RWPE1 (cell line): ENCODE measurements at regions not wholly inside any gene's neighbourhood (a gene's known extent, or its start where the extent isn't known, plus 50 kb on each side); places are given as distances from the start of the nearest gene placed in this dataset.

Experiments used
- CTCF ChIA-PET: fragments of 350-600 bp; sonication (Branson Sonifier 250); formaldehyde crosslinking; extraction: SDS; loops from one replicate; lab custom pipeline; 2021; lab: Yijun Ruan, JAX
- POLR2A ChIA-PET: fragments of 400-600 bp; formaldehyde crosslinking; extraction: SDS; loops from one replicate; lab custom pipeline; 2020; ENCODE audit warnings: antibody characterized with exemption; ENCODE audit not compliant: low non-redundant PET; lab: Yijun Ruan, JAX
- DNase-seq: peaks from one replicate; pipeline ENCODE4 v3.0.0; 2012; ENCODE audit warnings: low spot score
- H3K27ac ChIP-seq: fragments of 450-650 bp; 2 replicates; pipeline ENCODE4 v1.5.1; 2017
- TF ChIP-seq, protein P1 (sequence below): fragments of 450-650 bp; conservative IDR thresholded peaks from 2 replicates; pipeline ENCODE4 v1.5.1; 2017; ENCODE audit warnings: low read depth, mild to moderate bottlenecking

DNA sequence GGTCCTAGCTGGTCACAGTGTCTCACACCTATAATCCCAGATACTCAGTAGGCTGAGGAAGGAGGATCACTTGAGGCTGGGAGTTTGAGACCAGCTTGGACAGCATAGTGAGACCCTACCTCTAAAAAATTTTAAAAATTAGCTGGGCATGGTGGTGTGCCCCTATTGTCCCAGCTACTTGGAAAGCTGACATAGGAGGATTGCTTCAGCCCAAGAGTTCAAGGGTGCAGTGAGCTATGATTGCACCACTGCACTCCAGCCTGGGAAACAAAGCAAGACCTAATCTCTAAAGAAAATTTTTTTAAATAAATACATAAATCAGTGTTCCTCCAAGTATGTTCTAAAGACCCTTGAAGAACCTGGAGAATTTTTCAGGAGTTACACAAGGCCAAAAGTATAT lies 50.6 kb upstream of the GNAO1 start:
- CTCF ChIA-PET, result no interaction called here
- TF ChIP-seq, protein P1, sequence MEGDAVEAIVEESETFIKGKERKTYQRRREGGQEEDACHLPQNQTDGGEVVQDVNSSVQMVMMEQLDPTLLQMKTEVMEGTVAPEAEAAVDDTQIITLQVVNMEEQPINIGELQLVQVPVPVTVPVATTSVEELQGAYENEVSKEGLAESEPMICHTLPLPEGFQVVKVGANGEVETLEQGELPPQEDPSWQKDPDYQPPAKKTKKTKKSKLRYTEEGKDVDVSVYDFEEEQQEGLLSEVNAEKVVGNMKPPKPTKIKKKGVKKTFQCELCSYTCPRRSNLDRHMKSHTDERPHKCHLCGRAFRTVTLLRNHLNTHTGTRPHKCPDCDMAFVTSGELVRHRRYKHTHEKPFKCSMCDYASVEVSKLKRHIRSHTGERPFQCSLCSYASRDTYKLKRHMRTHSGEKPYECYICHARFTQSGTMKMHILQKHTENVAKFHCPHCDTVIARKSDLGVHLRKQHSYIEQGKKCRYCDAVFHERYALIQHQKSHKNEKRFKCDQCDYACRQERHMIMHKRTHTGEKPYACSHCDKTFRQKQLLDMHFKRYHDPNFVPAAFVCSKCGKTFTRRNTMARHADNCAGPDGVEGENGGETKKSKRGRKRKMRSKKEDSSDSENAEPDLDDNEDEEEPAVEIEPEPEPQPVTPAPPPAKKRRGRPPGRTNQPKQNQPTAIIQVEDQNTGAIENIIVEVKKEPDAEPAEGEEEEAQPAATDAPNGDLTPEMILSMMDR, result no peak
- H3K27ac ChIP-seq, result no peak overlapping the region
- POLR2A ChIA-PET, result no interaction called here
- DNase-seq, result no peak

DNA sequence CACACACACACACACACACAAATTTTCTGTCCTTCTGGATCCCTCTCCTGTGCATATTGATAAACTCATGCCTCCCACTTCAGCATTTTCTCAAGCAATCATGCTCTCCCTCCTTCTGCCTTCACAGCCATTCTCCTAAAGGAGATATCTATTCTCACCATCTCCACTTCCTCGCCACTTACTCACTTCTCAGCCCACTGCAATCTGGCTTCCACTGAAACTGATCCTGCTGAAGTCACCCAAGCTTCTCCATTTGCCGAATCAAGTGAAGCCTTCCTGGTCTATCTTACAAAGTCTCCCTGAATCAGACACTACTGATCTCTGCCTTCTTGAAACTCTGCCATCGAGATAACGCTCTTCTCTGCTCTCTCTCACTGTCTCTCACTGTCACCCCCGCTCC lies 54.0 kb upstream of the GNAO1 start:
- H3K27ac ChIP-seq, result no peak overlapping the region
- DNase-seq, result no peak
- CTCF ChIA-PET, result no interaction called here
- POLR2A ChIA-PET, result no interaction called here
- TF ChIP-seq, protein P1, result no peak

DNA sequence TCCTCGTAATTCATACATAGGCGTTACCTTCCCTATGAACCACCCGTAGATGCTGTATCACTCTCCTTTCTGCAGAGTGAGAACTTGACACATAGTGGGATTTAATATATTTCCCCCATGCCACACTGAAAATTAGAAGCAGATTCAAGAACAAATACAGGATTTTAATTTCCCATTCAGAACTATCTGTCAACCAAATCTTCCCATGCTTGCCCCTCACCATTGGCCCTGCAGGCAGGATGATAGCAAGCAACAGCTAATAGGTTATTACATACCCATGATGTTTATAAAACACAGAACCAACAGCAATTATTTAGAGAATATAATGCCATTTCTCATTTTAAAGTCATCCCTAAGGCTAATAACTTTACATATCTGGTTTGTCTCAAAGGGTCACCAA lies 55.0 kb upstream of the GNAO1 start:
- no peak overlapping the region for H3K27ac ChIP-seq
- DNase-seq, result no peak
- TF ChIP-seq, protein P1, result no peak
- CTCF ChIA-PET, result interaction anchor here (0.7 kb wide), 1 partner anchor 172 kb away, joined by 4 read pairs; no protein-coding TSS in a partner anchor
- POLR2A ChIA-PET, result no interaction called here

DNA sequence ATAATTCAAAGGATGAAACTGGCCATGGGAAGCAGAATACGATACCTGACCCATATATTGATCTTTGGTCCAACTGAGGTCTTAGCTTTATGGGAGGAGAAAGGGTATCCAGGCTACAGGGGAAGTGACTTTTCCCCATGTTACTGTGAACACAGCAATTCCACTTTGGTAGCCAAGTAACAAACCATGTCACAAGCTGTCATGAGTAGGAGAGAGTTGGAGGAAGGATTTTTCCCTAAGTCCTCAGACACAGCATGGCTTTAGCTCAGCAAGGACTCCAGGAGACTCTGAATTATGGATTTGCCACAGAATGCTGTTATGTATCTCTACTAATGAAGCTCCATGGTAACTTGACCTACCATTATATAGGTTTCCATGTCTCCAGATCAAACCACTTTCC lies 56.5 kb upstream of the GNAO1 start:
- CTCF ChIA-PET, result no interaction called here
- TF ChIP-seq, protein P1, result no peak
- POLR2A ChIA-PET, result no interaction called here
- DNase-seq, result no peak
- no peak overlapping the region for H3K27ac ChIP-seq

DNA sequence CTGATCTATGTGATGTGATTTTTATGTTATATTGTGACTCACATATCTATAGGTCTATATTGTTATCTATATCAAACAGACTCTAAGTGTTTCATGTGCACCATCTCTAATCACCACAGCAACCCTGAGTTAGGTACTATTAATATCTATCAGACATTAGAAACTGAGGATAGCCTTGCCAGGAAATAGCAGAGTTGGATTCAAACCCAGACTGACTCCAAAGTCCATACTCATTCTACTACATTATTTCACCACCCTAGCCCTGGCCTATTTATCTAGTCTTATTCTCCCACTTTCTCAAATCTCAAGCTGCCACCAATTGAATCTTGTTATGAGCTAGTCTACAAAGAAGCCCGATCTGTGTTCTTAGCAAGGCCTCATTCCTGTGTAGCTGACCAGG lies 65.4 kb upstream of the GNAO1 start:
- TF ChIP-seq, protein P1, result no peak
- no peak for DNase-seq
- H3K27ac ChIP-seq, result no peak overlapping the region
- CTCF ChIA-PET, result interaction anchor here (0.6 to 1.0 kb wide), 2 partner anchors 39 to 299 kb away, joined by 3 to 8 read pairs; no protein-coding TSS in a partner anchor
- POLR2A ChIA-PET, result no interaction called here

DNA sequence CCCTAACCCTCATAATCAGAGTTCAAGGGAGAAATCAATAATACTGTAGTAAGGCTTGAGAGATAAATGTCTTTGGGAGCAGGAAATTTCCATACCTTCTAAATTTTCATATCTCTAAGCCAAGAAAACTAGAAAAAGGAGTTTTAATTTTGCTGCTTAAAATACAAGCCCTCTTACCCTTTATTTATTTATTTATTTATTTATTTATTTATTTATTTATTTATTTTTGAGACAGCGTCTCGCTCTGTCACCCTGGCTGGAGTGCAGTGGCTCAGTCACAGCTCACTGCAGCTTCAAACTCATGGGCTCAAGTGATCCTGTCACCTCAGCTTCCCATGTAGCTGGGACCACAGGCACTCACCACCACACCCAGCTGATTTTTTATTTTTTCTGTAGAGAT lies 69.0 kb upstream of the GNAO1 start:
- no peak overlapping the region for H3K27ac ChIP-seq
- TF ChIP-seq, protein P1, result no peak
- CTCF ChIA-PET, result no interaction called here
- no peak for DNase-seq
- POLR2A ChIA-PET, result no interaction called here

DNA sequence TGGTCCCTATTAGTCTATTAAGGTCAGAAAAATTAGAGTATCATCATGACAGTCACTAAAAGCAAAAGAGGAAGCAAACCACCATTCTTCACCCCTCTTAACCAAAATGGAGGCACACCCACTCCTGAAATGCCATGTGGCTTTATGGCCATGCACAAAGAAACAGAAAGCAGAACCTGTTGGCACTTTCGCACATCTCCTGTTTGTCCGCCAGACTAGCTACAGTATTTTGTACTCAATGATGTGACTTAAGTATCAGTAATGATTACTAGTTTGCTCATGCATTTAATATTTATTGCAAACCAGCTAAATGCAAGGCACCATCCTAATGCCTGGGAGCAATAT lies 70.2 kb upstream of the GNAO1 start:
- TF ChIP-seq, protein P1, result no peak
- ChIA-PET POLR2A (no interaction called here), CTCF (interaction anchor here (0.5 to 0.6 kb wide), 2 partner anchors 128 to 161 kb away, joined by 3 to 4 read pairs; no protein-coding TSS in a partner anchor)
- no peak overlapping the region for H3K27ac ChIP-seq
- DNase-seq, result no peak
